OCI-LY7 (cell line): ENCODE measurements at regions not wholly inside any gene's neighbourhood (a gene's known extent, or its start where the extent isn't known, plus 50 kb on each side); places are given as distances from the start of the nearest gene placed in this dataset.

Experiments
- BruUV-seq: library from RNA; stranded (reverse); fragments of 400-500 nt; replicated peaks from 2 replicates; lab custom pipeline; 2021; lab: Mats Ljungman, UMichigan
- CTCF ChIA-PET: fragments of 300-600 bp; sonication (Branson Sonifier 250); formaldehyde crosslinking; loops from one replicate; lab custom pipeline; 2022; ENCODE audit warnings: antibody characterized with exemption; ENCODE audit not compliant: unreplicated experiment; lab: Charles Lee
- POLR2A ChIA-PET: fragments of 300-600 bp; sonication (Branson Sonifier 250); formaldehyde crosslinking; loops from one replicate; lab custom pipeline; 2022; ENCODE audit warnings: antibody characterized with exemption; lab: Charles Lee
- DNase-seq: peaks from one replicate; pipeline ENCODE4 v3.0.0-alpha.2; 2015; ENCODE audit warnings: low spot score
- H2AFZ ChIP-seq: fragments of 200-600 bp; sonication (generic), shearing (Covaris generic); 2 replicates; pipeline ENCODE4 v1.6.1; 2014; ENCODE audit warnings: mild to moderate bottlenecking, antibody characterized with exemption, low read length, moderate library complexity
- H3K27ac ChIP-seq: fragments of 200-600 bp; sonication (generic); 2 replicates; pipeline ENCODE4 v1.5.1; 2014; ENCODE audit warnings: mixed run types, low read depth, mild to moderate bottlenecking, moderate library complexity, low read length, inconsistent platforms; ENCODE audit not compliant: poor library complexity, severe bottlenecking
- H3K36me3 ChIP-seq: fragments of 200-600 bp; sonication (generic); 2 replicates; pipeline ENCODE4 v1.6.1; 2014; ENCODE audit warnings: mild to moderate bottlenecking, antibody characterized with exemption, low read length, moderate library complexity, mixed read lengths; ENCODE audit not compliant: insufficient read depth
- H3K4me1 ChIP-seq: fragments of 200-600 bp; sonication (generic); 2 replicates; pipeline ENCODE4 v1.5.1; 2014; ENCODE audit warnings: mild to moderate bottlenecking, low read length; ENCODE audit not compliant: insufficient read depth, poor library complexity, severe bottlenecking
- H3K4me2 ChIP-seq: fragments of 200-600 bp; sonication (generic); 2 replicates; pipeline ENCODE4 v1.6.1; 2014; ENCODE audit warnings: mild to moderate bottlenecking, low read length
- H3K4me3 ChIP-seq: fragments of 200-600 bp; sonication (generic); 2 replicates; pipeline ENCODE4 v1.5.1; 2014; ENCODE audit warnings: mild to moderate bottlenecking, low read depth, low read length; ENCODE audit not compliant: poor library complexity, severe bottlenecking
- H3K79me2 ChIP-seq: fragments of 200-600 bp; sonication (generic); 2 replicates; pipeline ENCODE4 v1.6.1; 2016; ENCODE audit warnings: low read depth, mild to moderate bottlenecking, low read length, moderate library complexity, mixed read lengths; ENCODE audit not compliant: insufficient read depth
- H3K9me2 ChIP-seq: fragments of 200-600 bp; sonication (generic); 2 replicates; pipeline ENCODE4 v1.6.1; 2016; ENCODE audit warnings: mild to moderate bottlenecking, low read length, mixed read lengths; ENCODE audit not compliant: insufficient read depth
- H3K9me3 ChIP-seq: fragments of 200-600 bp; sonication (generic); 2 replicates; pipeline ENCODE4 v1.6.1; 2014; ENCODE audit warnings: mild to moderate bottlenecking, mixed run types, low read length, mixed read lengths
- H4K20me1 ChIP-seq: fragments of 200-600 bp; sonication (generic); 2 replicates; pipeline ENCODE4 v1.6.1; 2014; ENCODE audit warnings: mild to moderate bottlenecking, antibody characterized with exemption, low read length, moderate library complexity, mixed read lengths; ENCODE audit not compliant: insufficient read depth
- EZH2phosphoT487 ChIP-seq: fragments of 200-600 bp; sonication (generic); IDR thresholded peaks from 2 replicates; pipeline ENCODE4 v1.6.1; 2018; ENCODE audit warnings: low read depth, borderline replicate concordance, mild to moderate bottlenecking, mixed run types, antibody characterized with exemption, low read length, moderate library complexity, mixed read lengths
- intact Hi-C: fragments of 100-400 bp; cut with micrococcal nuclease; formaldehyde crosslinking; loops from one replicate; pipeline ENCODE4 v1.10.0; 2022; ENCODE audit not compliant: unreplicated experiment
- TF ChIP-seq, protein P1 (sequence below): fragments of 200-600 bp; sonication (generic); conservative IDR thresholded peaks from 2 replicates; pipeline ENCODE4 v1.5.1; 2014; ENCODE audit warnings: mild to moderate bottlenecking, antibody characterized with exemption, low read length, moderate library complexity, mixed read lengths

GRCh38 chr19:41511628-41512027 is 64.3 kb upstream of the CEACAM21 start:
- intact Hi-C loops: no loop called here
- DNase-seq: no peak
- no peaks in the 10 kb centered on the region for H4K20me1 ChIP-seq
- H3K4me3 ChIP-seq: no peak overlapping the region
- H3K79me2 ChIP-seq: no peaks in the 10 kb centered on the region
- no peak overlapping the region for H2AFZ ChIP-seq
- H3K4me1 ChIP-seq: peaks cover 8% of the 10 kb centered on the region
- no peak overlapping the region for H3K4me2 ChIP-seq
- no peak overlapping the region for H3K27ac ChIP-seq
- H3K9me3 ChIP-seq: no peaks in the 10 kb centered on the region
- no peaks in the 10 kb centered on the region for H3K36me3 ChIP-seq
- BruUV-seq: no TSS peak
- ChIA-PET POLR2A (no interaction called here), CTCF (no interaction called here)
- no peaks in the 10 kb centered on the region for H3K9me2 ChIP-seq
- TF ChIP-seq EZH2phosphoT487: no peak
- TF ChIP-seq, protein P1, sequence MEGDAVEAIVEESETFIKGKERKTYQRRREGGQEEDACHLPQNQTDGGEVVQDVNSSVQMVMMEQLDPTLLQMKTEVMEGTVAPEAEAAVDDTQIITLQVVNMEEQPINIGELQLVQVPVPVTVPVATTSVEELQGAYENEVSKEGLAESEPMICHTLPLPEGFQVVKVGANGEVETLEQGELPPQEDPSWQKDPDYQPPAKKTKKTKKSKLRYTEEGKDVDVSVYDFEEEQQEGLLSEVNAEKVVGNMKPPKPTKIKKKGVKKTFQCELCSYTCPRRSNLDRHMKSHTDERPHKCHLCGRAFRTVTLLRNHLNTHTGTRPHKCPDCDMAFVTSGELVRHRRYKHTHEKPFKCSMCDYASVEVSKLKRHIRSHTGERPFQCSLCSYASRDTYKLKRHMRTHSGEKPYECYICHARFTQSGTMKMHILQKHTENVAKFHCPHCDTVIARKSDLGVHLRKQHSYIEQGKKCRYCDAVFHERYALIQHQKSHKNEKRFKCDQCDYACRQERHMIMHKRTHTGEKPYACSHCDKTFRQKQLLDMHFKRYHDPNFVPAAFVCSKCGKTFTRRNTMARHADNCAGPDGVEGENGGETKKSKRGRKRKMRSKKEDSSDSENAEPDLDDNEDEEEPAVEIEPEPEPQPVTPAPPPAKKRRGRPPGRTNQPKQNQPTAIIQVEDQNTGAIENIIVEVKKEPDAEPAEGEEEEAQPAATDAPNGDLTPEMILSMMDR: no peak

DNA sequence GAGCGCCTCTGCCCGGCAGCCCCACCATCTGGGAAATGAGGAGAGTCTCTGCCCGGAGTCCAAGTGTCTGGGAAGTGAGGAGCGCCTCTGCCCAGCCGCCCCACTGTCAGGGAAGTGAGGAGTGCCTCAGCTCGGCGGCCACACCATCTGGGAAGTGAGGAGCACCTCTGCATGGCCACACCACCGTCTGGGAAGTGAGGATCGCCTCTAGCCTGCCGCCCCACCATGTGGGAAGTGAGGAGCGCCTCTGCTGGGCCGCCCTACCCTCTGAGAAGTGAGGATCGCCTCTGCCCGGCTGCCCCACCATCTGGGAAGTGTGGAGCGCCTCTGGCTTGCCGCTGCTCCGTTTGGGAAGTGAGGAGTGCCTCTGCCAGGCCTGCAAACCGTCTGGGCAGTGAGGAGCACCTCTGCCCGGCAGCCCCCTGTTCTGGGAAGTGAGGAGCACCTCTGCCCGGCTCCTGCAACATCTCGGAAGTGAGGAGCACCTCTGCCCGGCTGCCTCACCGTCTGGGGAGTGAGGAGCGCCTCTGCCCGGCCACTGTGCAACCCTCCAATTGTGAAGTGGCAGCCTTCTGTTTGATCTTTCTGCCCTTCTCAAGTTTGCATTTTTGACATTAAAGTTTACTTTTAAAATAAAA is 60.8 kb upstream of the CEACAM21 start:
- Histone ChIP-seq H3K9me3 (no peaks in the 10 kb centered on the region), H3K79me2 (no peaks in the 10 kb centered on the region), H4K20me1 (no peaks in the 10 kb centered on the region), H3K9me2 (no peaks in the 10 kb centered on the region), H3K36me3 (no peaks in the 10 kb centered on the region), H3K4me1 (peaks cover 14% of the 10 kb centered on the region), H3K27ac (no peak overlapping the region), H2AFZ (no peak overlapping the region), H3K4me2 (no peak overlapping the region), H3K4me3 (no peak overlapping the region)
- intact Hi-C loops: no loop called here
- ChIA-PET POLR2A (no interaction called here), CTCF (no interaction called here)
- no peak for DNase-seq
- no TSS peak for BruUV-seq
- TF ChIP-seq EZH2phosphoT487: no peak
- TF ChIP-seq, protein P1: no peak
